GM04504 (cell line): ENCODE measurements at regions not wholly inside any gene's neighbourhood (a gene's known extent, or its start where the extent isn't known, plus 50 kb on each side); places are given as distances from the start of the nearest gene placed in this dataset.
"Not testable (repeated sequence)": the region's sequence is repeated elsewhere in the genome, so short reads cannot be mapped to it uniquely, and the experiment has no call there.

Experiments
- DNase-seq: peaks from one replicate; pipeline ENCODE4 v3.0.0-alpha.2; 2012; ENCODE audit warnings: low read depth

- DNase-seq, result no peak
Observed at GRCh38 chr11:107276077-107276476, 181.5 kb downstream of the CWF19L2 start.

- DNase-seq, result no peak
Observed at GRCh38 chr11:107275632-107276031, 182.0 kb downstream of the CWF19L2 start.

GRCh38 chr11:107274138-107274537 lies 183.5 kb downstream of the CWF19L2 start:
- DNase-seq, result no peak

DNA sequence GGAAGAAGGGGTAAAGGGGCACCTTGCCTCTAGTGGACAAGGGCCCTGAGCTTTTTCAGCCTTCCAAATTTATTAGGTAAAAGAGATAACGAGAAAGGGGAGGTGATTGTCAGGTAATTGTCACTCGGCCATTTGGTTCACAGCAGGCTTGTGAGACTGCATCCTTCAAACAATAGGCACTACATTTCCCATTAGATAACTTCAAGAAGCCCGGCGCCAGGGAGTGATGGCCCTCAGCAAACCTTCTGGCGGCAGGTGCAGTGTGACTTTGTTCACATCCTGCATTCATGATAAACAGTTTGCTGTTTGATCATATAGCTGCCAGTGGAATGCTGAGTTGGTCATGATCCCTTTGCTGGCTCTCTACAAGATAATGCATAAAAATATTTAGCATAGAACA lies 185.1 kb downstream of the CWF19L2 start:
- no peak for DNase-seq

DNA sequence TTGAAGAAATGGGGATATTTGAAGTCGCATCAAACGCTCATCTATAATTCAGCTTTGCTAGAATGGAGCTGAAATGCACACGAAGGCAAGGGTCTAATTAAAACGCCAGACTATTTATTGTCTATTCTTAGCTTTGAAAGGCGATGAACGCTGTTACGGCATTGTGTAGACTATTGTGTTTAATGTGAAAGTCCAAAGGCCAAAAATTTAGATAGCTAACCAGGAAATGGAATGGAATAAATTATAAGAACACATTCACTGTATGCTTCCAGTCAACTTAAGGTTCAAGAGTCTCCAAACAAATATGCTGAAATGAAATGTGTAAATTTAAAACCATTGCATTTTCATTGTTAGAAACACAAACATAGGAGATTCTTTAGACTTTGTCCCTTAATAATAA lies 186.2 kb downstream of the CWF19L2 start:
- no peak for DNase-seq

GRCh38 chr11:107268977-107269376 lies 188.6 kb downstream of the CWF19L2 start:
- DNase-seq, result no peak

- DNase-seq, result no peak
Observed at GRCh38 chr11:107266455-107266854, 191.2 kb downstream of the CWF19L2 start.

GRCh38 chr11:107265591-107266121 lies 192.0 kb downstream of the CWF19L2 start:
- no peak for DNase-seq

- DNase-seq, result no peak
Observed at GRCh38 chr11:107263844-107264563, 193.6 kb downstream of the CWF19L2 start.

DNA sequence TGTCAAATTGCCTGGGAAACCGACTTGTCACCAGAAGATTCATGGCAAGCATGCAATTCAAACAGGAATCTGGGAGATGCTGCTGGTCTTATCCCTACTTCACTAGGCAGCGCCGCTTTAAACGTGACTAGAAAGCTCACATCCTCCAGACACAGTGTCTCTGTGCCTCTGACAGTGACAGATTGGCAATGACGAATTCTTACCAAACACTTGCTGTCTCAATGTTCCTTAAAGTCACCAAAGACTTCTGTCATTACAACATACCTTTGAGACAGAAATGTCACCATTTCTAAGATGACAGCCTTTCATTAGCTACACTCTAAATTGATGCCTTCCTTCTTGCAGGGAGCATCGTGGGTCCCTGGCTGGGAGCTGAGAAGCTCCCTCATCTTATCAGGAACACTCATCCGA lies 197.8 kb downstream of the CWF19L2 start:
- DNase-seq, result no peak

DNA sequence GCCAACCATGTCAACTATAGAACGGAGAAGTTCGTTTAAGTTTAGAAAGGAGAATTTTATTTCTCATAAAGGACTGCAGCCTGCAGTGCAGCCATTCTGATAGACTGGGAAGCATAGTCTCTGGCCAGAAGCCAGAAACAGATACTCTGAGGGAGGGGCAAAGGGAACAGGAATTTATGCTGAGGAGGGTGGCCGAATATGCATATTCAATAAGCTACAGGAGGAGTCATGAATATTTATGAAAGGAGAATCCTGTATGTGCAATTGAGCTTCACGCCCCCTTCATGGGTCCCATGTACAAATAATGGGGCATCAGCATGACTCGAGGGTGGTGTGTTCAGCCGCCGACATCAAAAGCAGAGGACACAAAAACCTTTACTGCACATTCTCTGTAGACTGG lies 199.9 kb downstream of the CWF19L2 start:
- no peak for DNase-seq

- not testable (repeated sequence) for DNase-seq
Observed at GRCh38 chr11:107253661-107254060, 204.0 kb downstream of the CWF19L2 start.

- no peak for DNase-seq
Observed at GRCh38 chr11:107252429-107253161, 205.0 kb downstream of the CWF19L2 start.

GRCh38 chr11:107251298-107251697 lies 206.3 kb downstream of the CWF19L2 start:
- no peak for DNase-seq

DNA sequence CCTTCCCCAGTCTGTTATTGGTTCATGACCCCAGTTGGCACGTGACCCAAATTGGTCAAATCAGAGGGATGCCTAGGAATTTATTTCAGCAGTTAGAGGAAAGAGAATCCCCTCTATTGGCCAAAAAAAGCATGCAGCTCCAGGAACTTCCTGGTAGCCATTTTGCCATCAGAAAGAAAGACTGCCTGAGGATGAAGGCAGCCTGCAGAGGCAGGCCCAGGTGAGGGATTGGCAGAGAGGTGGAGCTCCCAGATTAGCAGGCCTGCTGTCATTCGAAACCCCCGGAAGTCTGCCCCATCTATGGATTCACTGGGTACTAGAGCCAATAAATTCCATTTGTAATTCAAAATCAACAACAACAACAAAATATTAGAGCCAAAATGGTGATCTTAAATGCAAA lies 207.6 kb downstream of the CWF19L2 start:
- no peak for DNase-seq

DNA sequence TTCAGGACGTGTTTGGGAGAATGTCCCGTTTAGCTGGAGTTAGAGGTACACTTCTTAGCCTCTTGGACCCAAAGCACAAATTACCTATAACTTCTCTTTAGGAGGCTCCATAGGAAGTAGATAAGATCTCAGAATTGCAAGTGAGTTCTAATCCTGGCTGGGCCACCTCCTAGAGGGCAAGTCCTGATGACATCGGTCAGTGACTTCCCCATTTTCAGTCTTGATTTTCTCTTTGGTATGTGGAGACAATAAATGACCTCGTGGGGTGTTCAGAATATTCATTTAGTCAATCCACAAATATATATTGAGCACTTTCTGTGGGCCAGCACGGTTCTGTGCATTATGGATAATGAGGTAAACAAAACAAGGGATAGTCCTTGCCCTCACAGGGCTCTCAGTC lies 208.6 kb downstream of the CWF19L2 start:
- no peak for DNase-seq

DNA sequence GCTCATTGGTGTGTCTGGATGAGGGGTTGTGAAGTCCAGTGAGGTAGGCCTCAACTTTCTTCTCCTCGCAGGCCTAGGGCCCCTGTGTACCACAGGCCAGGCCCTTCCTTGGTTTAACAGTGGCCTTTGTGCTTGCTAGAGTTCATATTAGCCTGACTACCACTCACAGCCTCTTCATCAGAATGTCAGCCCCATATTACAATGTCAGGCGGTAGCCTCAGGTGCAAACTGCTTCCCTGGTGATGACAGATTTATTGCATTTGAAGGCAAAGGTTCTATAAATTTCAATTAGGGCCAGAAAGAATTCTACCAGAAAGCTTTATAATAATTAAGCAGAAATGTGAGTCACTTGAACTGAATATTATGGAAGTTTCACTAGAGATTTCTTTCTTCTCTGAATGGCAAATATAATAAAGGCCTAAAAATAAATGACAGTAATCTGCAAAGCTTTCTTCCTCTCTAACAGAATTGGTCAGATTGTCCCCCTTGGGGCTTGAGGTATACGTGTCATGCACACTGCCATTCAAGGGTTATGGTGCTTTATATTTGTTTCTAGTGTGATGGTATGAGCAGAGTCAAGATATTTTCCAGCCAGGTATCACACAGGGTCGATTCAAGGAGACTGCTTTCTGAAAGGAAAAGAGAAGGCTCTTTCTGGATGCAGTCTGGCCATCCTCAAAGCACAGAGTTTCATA lies 210.3 kb downstream of the CWF19L2 start:
- no peak for DNase-seq

GRCh38 chr11:107243929-107244328 lies 213.7 kb downstream of the CWF19L2 start:
- no peak for DNase-seq

GRCh38 chr11:107232451-107232850 lies 214.2 kb upstream of the GUCY1A2 start:
- DNase-seq, result no peak

DNA sequence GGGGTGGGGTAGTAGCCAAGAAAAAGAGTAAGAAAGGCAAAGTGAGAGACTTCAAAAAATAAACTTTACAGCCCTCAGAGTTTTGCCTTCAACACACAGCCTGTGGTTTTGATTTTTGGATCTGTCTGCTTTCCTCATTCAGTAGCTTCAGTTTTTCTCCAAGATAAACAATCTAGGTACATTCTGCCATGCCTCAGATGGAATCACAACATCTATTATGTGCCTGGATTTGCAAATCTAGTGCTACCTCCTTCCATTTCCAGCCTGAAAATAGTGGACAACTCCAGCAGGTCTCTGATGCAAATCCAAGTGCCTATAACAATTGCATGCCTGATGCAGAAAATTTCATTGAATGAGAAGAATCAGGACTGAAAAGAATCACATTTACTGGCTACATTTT lies 206.6 kb upstream of the GUCY1A2 start:
- no peak for DNase-seq

DNA sequence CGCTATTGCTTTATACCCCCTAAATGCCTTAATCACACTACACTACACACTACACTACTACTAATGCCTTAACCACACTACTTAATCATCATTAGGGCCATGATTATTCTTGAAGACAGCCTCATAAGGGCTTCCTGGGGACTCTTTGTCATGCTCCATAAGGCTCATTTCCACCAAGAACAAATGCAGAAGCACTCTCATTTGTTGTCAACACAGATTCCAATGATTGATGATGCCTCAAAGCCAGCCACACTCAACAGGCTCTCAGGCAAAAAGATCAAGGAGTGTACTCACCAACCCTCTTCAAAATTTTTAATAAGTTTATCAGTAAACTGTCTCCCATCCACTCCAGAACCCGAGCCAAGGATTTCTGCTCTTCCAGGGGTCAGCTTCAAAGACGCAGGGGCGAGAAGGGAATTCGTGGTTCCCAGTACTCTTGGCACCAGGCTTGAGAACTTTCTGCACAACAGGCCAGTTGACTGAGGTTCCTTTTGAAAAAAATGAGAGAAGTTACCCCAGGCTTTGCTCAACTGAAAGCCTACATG lies 204.7 kb upstream of the GUCY1A2 start:
- DNase-seq, result no peak

- no peak for DNase-seq
Observed at GRCh38 chr11:107222431-107222830, 204.2 kb upstream of the GUCY1A2 start.
